ENCODE measurements at regions not wholly inside any gene's neighbourhood (a gene's known extent, or its start where the extent isn't known, plus 50 kb on each side); places are given as distances from the start of the nearest gene placed in this dataset.

- no peaks in the 10 kb centered on the region for H3K9me3 ChIP-seq (ENCODE audit: control extremely low read depth in 1 of 5, control insufficient read depth in 4 of 5, insufficient read depth in 2 of 5, low read depth in 1 of 5, low read length in 4 of 5)
- no CpG with 5 or more reads among the region's 1 CpG for WGBS (ENCODE audit: insufficient coverage)
- no peaks in the 10 kb centered on the region for H3K36me3 ChIP-seq (ENCODE audit: control insufficient read depth in 4 of 4, insufficient read depth in 4 of 4, low read length in 3 of 4)
- CTCF ChIA-PET: interaction anchor here (0.7 to 1.5 kb wide), 2 partner anchors 8 to 19 kb away, joined by 3 read pairs; no protein-coding TSS in a partner anchor
- no peak for DNase-seq
- no peak overlapping the region for H3K27ac ChIP-seq (ENCODE audit: insufficient read depth in 1 of 2, low read depth in 1 of 2, low read length in 2 of 2, poor library complexity in 1 of 2, severe bottlenecking in 2 of 2)
- no peaks in the 10 kb centered on the region for H3K4me1 ChIP-seq (ENCODE audit: control extremely low read depth in 1 of 4, control insufficient read depth in 4 of 4, insufficient read depth in 4 of 4, low read length in 3 of 4)
- H3K27me3 ChIP-seq (replicated peaks in 2 of 5; ENCODE audit: control insufficient read depth in 4 of 5, insufficient read depth in 5 of 5, low read length in 4 of 5): peaks cover 0 to 2% (median 0%) of the 10 kb centered on the region in 5 experiments
- H3K4me3 ChIP-seq (ENCODE audit: control insufficient read depth in 1 of 7, extremely low read depth in 1 of 7, insufficient read depth in 4 of 7, low read depth in 2 of 7, low read length in 6 of 7): no peak overlapping the region
- POLR2A ChIA-PET: no interaction called here
Observed at GRCh38 chr14:38704220-38704619, 398.8 kb downstream of the SEC23A start.

- H3K27me3 ChIP-seq (replicated peaks in 2 of 5; ENCODE audit: control insufficient read depth in 4 of 5, insufficient read depth in 5 of 5, low read length in 4 of 5): no peaks in the 10 kb centered on the region
- H3K27ac ChIP-seq (ENCODE audit: insufficient read depth in 1 of 2, low read depth in 1 of 2, low read length in 2 of 2, poor library complexity in 1 of 2, severe bottlenecking in 2 of 2): no peak overlapping the region
- H3K4me3 ChIP-seq (ENCODE audit: control insufficient read depth in 1 of 7, extremely low read depth in 1 of 7, insufficient read depth in 4 of 7, low read depth in 2 of 7, low read length in 6 of 7): no peak overlapping the region
- ChIA-PET POLR2A (no interaction called here), CTCF (no interaction called here)
- no peak for DNase-seq
- no CpG with 5 or more reads among the region's 3 CpGs for WGBS (ENCODE audit: insufficient coverage)
- H3K36me3 ChIP-seq (ENCODE audit: control insufficient read depth in 4 of 4, insufficient read depth in 4 of 4, low read length in 3 of 4): no peaks in the 10 kb centered on the region
- peaks cover 0 to 2% (median 0%) of the 10 kb centered on the region in 5 experiments for H3K9me3 ChIP-seq (ENCODE audit: control extremely low read depth in 1 of 5, control insufficient read depth in 4 of 5, insufficient read depth in 2 of 5, low read depth in 1 of 5, low read length in 4 of 5)
- no peaks in the 10 kb centered on the region for H3K4me1 ChIP-seq (ENCODE audit: control extremely low read depth in 1 of 4, control insufficient read depth in 4 of 4, insufficient read depth in 4 of 4, low read length in 3 of 4)
Observed at GRCh38 chr14:38696925-38697324, 406.1 kb downstream of the SEC23A start.

GRCh38 chr14:38693423-38693822 lies 409.6 kb downstream of the SEC23A start:
- H3K9me3 ChIP-seq (ENCODE audit: control extremely low read depth in 1 of 5, control insufficient read depth in 4 of 5, insufficient read depth in 2 of 5, low read depth in 1 of 5, low read length in 4 of 5): peaks cover 0 to 2% (median 0%) of the 10 kb centered on the region in 5 experiments
- H3K4me1 ChIP-seq (ENCODE audit: control extremely low read depth in 1 of 4, control insufficient read depth in 4 of 4, insufficient read depth in 4 of 4, low read length in 3 of 4): no peaks in the 10 kb centered on the region
- H3K27ac ChIP-seq (ENCODE audit: insufficient read depth in 1 of 2, low read depth in 1 of 2, low read length in 2 of 2, poor library complexity in 1 of 2, severe bottlenecking in 2 of 2): no peak overlapping the region
- POLR2A ChIA-PET: no interaction called here
- WGBS (ENCODE audit: insufficient coverage): no CpG with 5 or more reads among the region's 2 CpGs
- H3K27me3 ChIP-seq (replicated peaks in 2 of 5; ENCODE audit: control insufficient read depth in 4 of 5, insufficient read depth in 5 of 5, low read length in 4 of 5): no peaks in the 10 kb centered on the region
- H3K4me3 ChIP-seq (ENCODE audit: control insufficient read depth in 1 of 7, extremely low read depth in 1 of 7, insufficient read depth in 4 of 7, low read depth in 2 of 7, low read length in 6 of 7): no peak overlapping the region
- no peaks in the 10 kb centered on the region for H3K36me3 ChIP-seq (ENCODE audit: control insufficient read depth in 4 of 4, insufficient read depth in 4 of 4, low read length in 3 of 4)
- DNase-seq: no peak
- CTCF ChIA-PET: no interaction called here

- DNase-seq: no peak
- no peak overlapping the region for H3K27ac ChIP-seq (ENCODE audit: insufficient read depth in 1 of 2, low read depth in 1 of 2, low read length in 2 of 2, poor library complexity in 1 of 2, severe bottlenecking in 2 of 2)
- H3K4me3 ChIP-seq (ENCODE audit: control insufficient read depth in 1 of 7, extremely low read depth in 1 of 7, insufficient read depth in 4 of 7, low read depth in 2 of 7, low read length in 6 of 7): no peak overlapping the region
- ChIA-PET CTCF (no interaction called here), POLR2A (no interaction called here)
- no CpG with 5 or more reads among the region's 3 CpGs for WGBS (ENCODE audit: insufficient coverage)
- H3K36me3 ChIP-seq (ENCODE audit: control insufficient read depth in 4 of 4, insufficient read depth in 4 of 4, low read length in 3 of 4): no peaks in the 10 kb centered on the region
- no peaks in the 10 kb centered on the region for H3K4me1 ChIP-seq (ENCODE audit: control extremely low read depth in 1 of 4, control insufficient read depth in 4 of 4, insufficient read depth in 4 of 4, low read length in 3 of 4)
- no peaks in the 10 kb centered on the region for H3K9me3 ChIP-seq (ENCODE audit: control extremely low read depth in 1 of 5, control insufficient read depth in 4 of 5, insufficient read depth in 2 of 5, low read depth in 1 of 5, low read length in 4 of 5)
- H3K27me3 ChIP-seq (replicated peaks in 2 of 5; ENCODE audit: control insufficient read depth in 4 of 5, insufficient read depth in 5 of 5, low read length in 4 of 5): no peaks in the 10 kb centered on the region
Observed at GRCh38 chr14:38669027-38669426, 413.1 kb upstream of the CLEC14A start.

GRCh38 chr14:38663382-38663781 lies 407.5 kb upstream of the CLEC14A start:
- Histone ChIP-seq H3K36me3 (ENCODE audit: control insufficient read depth in 4 of 4, insufficient read depth in 4 of 4, low read length in 3 of 4) (no peaks in the 10 kb centered on the region), H3K4me3 (ENCODE audit: control insufficient read depth in 1 of 7, extremely low read depth in 1 of 7, insufficient read depth in 4 of 7, low read depth in 2 of 7, low read length in 6 of 7) (no peak overlapping the region), H3K27me3 (replicated peaks in 2 of 5; ENCODE audit: control insufficient read depth in 4 of 5, insufficient read depth in 5 of 5, low read length in 4 of 5) (no peaks in the 10 kb centered on the region), H3K9me3 (ENCODE audit: control extremely low read depth in 1 of 5, control insufficient read depth in 4 of 5, insufficient read depth in 2 of 5, low read depth in 1 of 5, low read length in 4 of 5) (no peaks in the 10 kb centered on the region), H3K27ac (ENCODE audit: insufficient read depth in 1 of 2, low read depth in 1 of 2, low read length in 2 of 2, poor library complexity in 1 of 2, severe bottlenecking in 2 of 2) (no peak overlapping the region), H3K4me1 (ENCODE audit: control extremely low read depth in 1 of 4, control insufficient read depth in 4 of 4, insufficient read depth in 4 of 4, low read length in 3 of 4) (no peaks in the 10 kb centered on the region)
- ChIA-PET CTCF (no interaction called here), POLR2A (no interaction called here)
- WGBS (ENCODE audit: insufficient coverage): no CpG with 5 or more reads among the region's 1 CpG
- no peak for DNase-seq

- Histone ChIP-seq H3K27me3 (replicated peaks in 2 of 5; ENCODE audit: control insufficient read depth in 4 of 5, insufficient read depth in 5 of 5, low read length in 4 of 5) (no peaks in the 10 kb centered on the region), H3K27ac (ENCODE audit: insufficient read depth in 1 of 2, low read depth in 1 of 2, low read length in 2 of 2, poor library complexity in 1 of 2, severe bottlenecking in 2 of 2) (no peak overlapping the region), H3K9me3 (ENCODE audit: control extremely low read depth in 1 of 5, control insufficient read depth in 4 of 5, insufficient read depth in 2 of 5, low read depth in 1 of 5, low read length in 4 of 5) (no peaks in the 10 kb centered on the region), H3K36me3 (ENCODE audit: control insufficient read depth in 4 of 4, insufficient read depth in 4 of 4, low read length in 3 of 4) (no peaks in the 10 kb centered on the region), H3K4me1 (ENCODE audit: control extremely low read depth in 1 of 4, control insufficient read depth in 4 of 4, insufficient read depth in 4 of 4, low read length in 3 of 4) (no peaks in the 10 kb centered on the region), H3K4me3 (ENCODE audit: control insufficient read depth in 1 of 7, extremely low read depth in 1 of 7, insufficient read depth in 4 of 7, low read depth in 2 of 7, low read length in 6 of 7) (no peak overlapping the region)
- POLR2A ChIA-PET: no interaction called here
- CTCF ChIA-PET: no interaction called here
- 100% methylated on average over 2 of the region's 3 CpGs for WGBS (ENCODE audit: insufficient coverage)
- no peak for DNase-seq
Observed at GRCh38 chr14:38662781-38663180, 406.9 kb upstream of the CLEC14A start.

GRCh38 chr14:38646391-38646790 lies 390.5 kb upstream of the CLEC14A start:
- Histone ChIP-seq H3K27me3 (replicated peaks in 2 of 5; ENCODE audit: control insufficient read depth in 4 of 5, insufficient read depth in 5 of 5, low read length in 4 of 5) (no peaks in the 10 kb centered on the region), H3K4me1 (ENCODE audit: control extremely low read depth in 1 of 4, control insufficient read depth in 4 of 4, insufficient read depth in 4 of 4, low read length in 3 of 4) (no peaks in the 10 kb centered on the region), H3K36me3 (ENCODE audit: control insufficient read depth in 4 of 4, insufficient read depth in 4 of 4, low read length in 3 of 4) (no peaks in the 10 kb centered on the region), H3K4me3 (ENCODE audit: control insufficient read depth in 1 of 7, extremely low read depth in 1 of 7, insufficient read depth in 4 of 7, low read depth in 2 of 7, low read length in 6 of 7) (no peak overlapping the region), H3K27ac (ENCODE audit: insufficient read depth in 1 of 2, low read depth in 1 of 2, low read length in 2 of 2, poor library complexity in 1 of 2, severe bottlenecking in 2 of 2) (no peak overlapping the region), H3K9me3 (ENCODE audit: control extremely low read depth in 1 of 5, control insufficient read depth in 4 of 5, insufficient read depth in 2 of 5, low read depth in 1 of 5, low read length in 4 of 5) (no peaks in the 10 kb centered on the region)
- no peak for DNase-seq
- ChIA-PET POLR2A (no interaction called here), CTCF (no interaction called here)
- WGBS (ENCODE audit: insufficient coverage): 100% methylated on average over 1 of the region's 2 CpGs
